MM.1S (cell line): ENCODE measurements at regions not wholly inside any gene's neighbourhood (a gene's known extent, or its start where the extent isn't known, plus 50 kb on each side); places are given as distances from the start of the nearest gene placed in this dataset.

Experiments used
- EZH2 ChIP-seq: fragments of 300-600 bp; sonication (generic); optimal IDR thresholded peaks from 2 replicates; pipeline ENCODE3; 2017; ENCODE audit warnings: low read depth, mild to moderate bottlenecking, antibody characterized with exemption, low read length, mixed read lengths
- TF ChIP-seq, protein P1 (sequence below): fragments of 300-600 bp; sonication (generic); IDR thresholded peaks from 2 replicates; pipeline ENCODE4 v1.5.1; 2016; ENCODE audit warnings: antibody characterized with exemption, low read length, mixed read lengths

DNA sequence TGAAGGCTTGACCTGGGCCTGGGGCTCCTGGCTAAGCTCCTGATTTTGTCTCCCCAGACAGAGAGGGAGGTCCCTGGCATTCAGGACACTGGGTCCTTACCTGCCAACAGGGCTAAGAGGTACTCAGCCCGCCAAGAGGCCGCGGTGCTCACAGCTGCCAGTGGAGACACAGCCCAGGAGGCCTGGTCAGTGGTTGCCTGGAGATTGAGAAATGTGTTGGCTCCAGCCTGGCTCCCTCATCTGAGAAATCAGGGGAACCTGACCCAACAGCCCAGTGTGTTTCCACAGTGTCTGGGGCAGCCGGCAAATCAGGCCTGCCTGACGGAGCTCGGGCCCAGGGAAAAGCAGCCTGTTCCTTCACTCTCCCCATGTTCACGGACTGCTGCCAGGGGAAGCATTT, 79.4 kb upstream of the NAV2 start:
- TF ChIP-seq, protein P1, sequence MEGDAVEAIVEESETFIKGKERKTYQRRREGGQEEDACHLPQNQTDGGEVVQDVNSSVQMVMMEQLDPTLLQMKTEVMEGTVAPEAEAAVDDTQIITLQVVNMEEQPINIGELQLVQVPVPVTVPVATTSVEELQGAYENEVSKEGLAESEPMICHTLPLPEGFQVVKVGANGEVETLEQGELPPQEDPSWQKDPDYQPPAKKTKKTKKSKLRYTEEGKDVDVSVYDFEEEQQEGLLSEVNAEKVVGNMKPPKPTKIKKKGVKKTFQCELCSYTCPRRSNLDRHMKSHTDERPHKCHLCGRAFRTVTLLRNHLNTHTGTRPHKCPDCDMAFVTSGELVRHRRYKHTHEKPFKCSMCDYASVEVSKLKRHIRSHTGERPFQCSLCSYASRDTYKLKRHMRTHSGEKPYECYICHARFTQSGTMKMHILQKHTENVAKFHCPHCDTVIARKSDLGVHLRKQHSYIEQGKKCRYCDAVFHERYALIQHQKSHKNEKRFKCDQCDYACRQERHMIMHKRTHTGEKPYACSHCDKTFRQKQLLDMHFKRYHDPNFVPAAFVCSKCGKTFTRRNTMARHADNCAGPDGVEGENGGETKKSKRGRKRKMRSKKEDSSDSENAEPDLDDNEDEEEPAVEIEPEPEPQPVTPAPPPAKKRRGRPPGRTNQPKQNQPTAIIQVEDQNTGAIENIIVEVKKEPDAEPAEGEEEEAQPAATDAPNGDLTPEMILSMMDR = no peak
- TF ChIP-seq EZH2 = no peak
